PC-3 (cell line): ENCODE measurements at regions not wholly inside any gene's neighbourhood (a gene's known extent, or its start where the extent isn't known, plus 50 kb on each side); places are given as distances from the start of the nearest gene placed in this dataset.

Experiments used
- CTCF ChIP-seq: fragments of 300-600 bp; sonication (generic); conservative IDR thresholded peaks from 2 replicates; pipeline ENCODE4 v1.5.1; 2017; ENCODE audit warnings: antibody characterized with exemption, low read depth, mild to moderate bottlenecking, low read length
- EZH2phosphoT487 ChIP-seq: fragments of 300-600 bp; sonication (generic); IDR thresholded peaks from 2 replicates; pipeline ENCODE4 v1.6.1; 2018; ENCODE audit warnings: mild to moderate bottlenecking, antibody characterized with exemption, low read length, borderline replicate concordance

DNA sequence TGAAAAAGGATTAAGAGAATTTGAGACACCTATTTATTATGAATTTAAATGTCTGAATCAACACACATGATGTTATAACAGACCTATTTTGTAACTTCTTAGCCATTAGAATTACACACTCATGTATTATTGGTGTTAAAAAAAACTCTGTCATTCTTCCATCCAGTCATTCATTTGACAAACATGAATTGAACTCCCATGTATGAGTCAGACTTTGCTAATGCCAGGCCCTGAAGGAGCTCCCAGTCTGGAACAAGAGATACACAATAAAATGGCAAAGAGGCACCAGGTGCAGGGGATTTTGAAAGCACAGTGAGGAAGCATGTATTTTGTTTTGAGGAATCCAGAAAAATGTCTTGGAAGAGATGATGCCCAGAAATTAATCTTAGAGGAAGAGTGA lies 87.7 kb upstream of the EFHC2 start:
- TF ChIP-seq CTCF = no peak
- no peak for TF ChIP-seq EZH2phosphoT487
